Stimulated activated CD8-positive, alpha-beta memory T cell treated with anti-CD3 and anti-CD28 coated beads, Interleukin-4, amount 100 ng/mL, for 24 hours (primary cell): ENCODE measurements at regions not wholly inside any gene's neighbourhood (a gene's known extent, or its start where the extent isn't known, plus 50 kb on each side); places are given as distances from the start of the nearest gene placed in this dataset.

Experiments
- DNase-seq: peaks from one replicate; pipeline ENCODE4 v3.0.0-alpha.2; 2020; ENCODE audit warnings: low read depth

GRCh38 chr10:75294518-75294865 is 58.7 kb upstream of the COMTD1 start:
- no peak for DNase-seq

DNA sequence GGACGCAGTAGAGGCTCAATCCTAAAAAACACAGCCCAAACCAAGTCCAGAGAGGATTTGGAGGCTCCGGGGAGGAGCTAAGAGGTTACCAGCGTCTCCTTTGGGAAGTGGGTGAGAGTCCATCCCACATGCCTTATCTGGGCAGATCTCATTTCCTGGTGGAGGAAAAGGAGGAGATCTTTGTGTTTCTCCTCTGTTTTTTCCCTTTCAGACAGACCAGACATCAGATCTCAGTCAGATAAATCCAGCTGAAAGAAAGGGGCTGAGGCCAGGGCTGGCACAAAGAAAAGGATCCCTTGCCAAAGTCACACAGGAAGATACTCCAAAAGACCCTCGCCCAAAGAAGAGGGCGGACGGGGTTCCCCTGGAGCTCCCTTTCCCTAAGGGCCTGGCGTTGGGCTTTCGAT is 58.3 kb upstream of the COMTD1 start:
- DNase-seq, result no peak

DNA sequence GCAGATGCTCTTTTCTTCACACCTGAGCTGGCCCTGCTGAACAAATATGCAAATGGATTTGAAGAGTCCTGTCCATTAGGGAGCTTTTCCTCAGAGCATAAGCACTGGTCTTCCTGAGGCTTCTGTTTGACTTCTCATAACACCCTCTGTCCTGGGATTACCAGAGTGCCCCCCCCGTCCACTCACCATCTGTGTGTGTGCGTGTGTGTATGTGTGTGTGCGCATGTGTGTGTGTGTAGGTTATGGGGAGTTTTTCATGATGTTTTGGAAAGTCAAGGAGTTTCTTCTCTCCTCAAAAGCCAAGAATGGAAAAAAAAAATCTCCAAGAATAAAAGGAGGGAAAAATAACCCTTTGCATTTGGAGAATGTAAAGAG is 57.7 kb upstream of the COMTD1 start:
- no peak for DNase-seq

- DNase-seq, result no peak
Observed at GRCh38 chr10:75292794-75293445, 57.2 kb upstream of the COMTD1 start.

GRCh38 chr10:75291805-75292204 is 56.0 kb upstream of the COMTD1 start:
- no peak for DNase-seq

GRCh38 chr10:75288140-75288711 is 52.5 kb upstream of the COMTD1 start:
- DNase-seq, result no peak

DNA sequence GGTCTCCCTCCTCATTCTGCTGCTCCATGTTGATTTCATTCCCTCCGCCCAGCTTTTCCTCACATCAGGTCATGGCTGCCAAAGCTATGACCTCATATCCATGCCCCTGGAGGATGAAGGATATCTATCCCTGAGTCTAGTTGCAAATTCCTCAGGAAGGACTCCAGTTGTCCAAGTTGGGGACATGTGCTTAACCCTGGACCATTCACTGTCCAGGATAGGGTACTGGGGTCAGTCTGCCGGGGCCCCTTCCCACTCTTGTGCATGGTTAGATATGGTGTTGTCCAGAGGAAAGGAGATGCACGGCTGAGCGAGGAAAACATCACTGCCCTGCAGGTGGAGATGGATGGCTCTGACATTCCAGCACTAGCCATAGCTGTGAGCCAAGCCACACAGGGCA is 51.9 kb upstream of the COMTD1 start:
- DNase-seq, result no peak

- no peak for DNase-seq
Observed at GRCh38 chr10:75286901-75287300, 51.1 kb upstream of the COMTD1 start.
